Chondrocyte (in vitro differentiated cells): ENCODE measurements at regions not wholly inside any gene's neighbourhood (a gene's known extent, or its start where the extent isn't known, plus 50 kb on each side); places are given as distances from the start of the nearest gene placed in this dataset.

ENCODE experiments used
- DNase-seq: peaks from one replicate; pipeline ENCODE4 v3.0.0; 2021; ENCODE audit warnings: mixed read lengths, low spot score
- H3K27ac Mint-ChIP-seq: one replicate; pipeline ENCODE4 v1.8.0; 2021; ENCODE audit warnings: mild to moderate bottlenecking, moderate library complexity, mixed read lengths; ENCODE audit not compliant: unreplicated experiment
- H3K27me3 Mint-ChIP-seq: 2 replicates; pipeline ENCODE4 v1.8.0; 2021; ENCODE audit warnings: low read depth, mixed read lengths
- H3K36me3 Mint-ChIP-seq: 2 replicates; pipeline ENCODE4 v1.8.0; 2021; ENCODE audit warnings: low read depth, mixed read lengths
- H3K4me1 Mint-ChIP-seq: 2 replicates; pipeline ENCODE4 v1.8.0; 2021; ENCODE audit warnings: low read depth, mild to moderate bottlenecking, mixed read lengths
- H3K4me3 Mint-ChIP-seq: one replicate; pipeline ENCODE4 v1.8.0; 2021; ENCODE audit warnings: mild to moderate bottlenecking, moderate library complexity, mixed read lengths; ENCODE audit not compliant: unreplicated experiment
- H3K9me3 Mint-ChIP-seq: 2 replicates; pipeline ENCODE4 v1.8.0; 2021; ENCODE audit warnings: low read depth, mixed read lengths
- CTCF ChIP-seq: fragments of 200-600 bp; sonication (generic); IDR thresholded peaks from 2 replicates; pipeline ENCODE4 v1.5.0; 2021; ENCODE audit warnings: antibody characterized with exemption, mild to moderate bottlenecking, moderate library complexity

GRCh38 chr2:185526161-185526560 is 212.4 kb upstream of the FSIP2 start:
- no peak for TF ChIP-seq CTCF
- Mint-ChIP-seq H3K36me3 (peaks cover 9% of the 10 kb centered on the region), H3K9me3 (peaks cover 31% of the 10 kb centered on the region), H3K4me3 (no peak overlapping the region), H3K27me3 (no peaks in the 10 kb centered on the region), H3K27ac (no peak overlapping the region), H3K4me1 (no peaks in the 10 kb centered on the region)
- DNase-seq: no peak

GRCh38 chr2:185531721-185532120 is 206.9 kb upstream of the FSIP2 start:
- peaks cover 16% of the 10 kb centered on the region for H3K9me3 Mint-ChIP-seq
- no peak for TF ChIP-seq CTCF
- no peaks in the 10 kb centered on the region for H3K27me3 Mint-ChIP-seq
- no peak overlapping the region for H3K27ac Mint-ChIP-seq
- H3K4me3 Mint-ChIP-seq: no peak overlapping the region
- no peak for DNase-seq
- no peaks in the 10 kb centered on the region for H3K4me1 Mint-ChIP-seq
- peaks cover 2% of the 10 kb centered on the region for H3K36me3 Mint-ChIP-seq

- Mint-ChIP-seq H3K9me3 (peaks cover 2% of the 10 kb centered on the region), H3K4me3 (no peak overlapping the region), H3K36me3 (no peaks in the 10 kb centered on the region), H3K27me3 (no peaks in the 10 kb centered on the region), H3K27ac (no peak overlapping the region), H3K4me1 (peaks cover 3% of the 10 kb centered on the region)
- no peak for TF ChIP-seq CTCF
- DNase-seq: no peak
These were observed 200.9 kb upstream of the FSIP2 start for GRCh38 chr2:185537689-185538088.

- no peak for DNase-seq
- no peak for TF ChIP-seq CTCF
- H3K9me3 Mint-ChIP-seq: peaks cover 6% of the 10 kb centered on the region
- no peaks in the 10 kb centered on the region for H3K4me1 Mint-ChIP-seq
- H3K4me3 Mint-ChIP-seq: no peak overlapping the region
- no peaks in the 10 kb centered on the region for H3K27me3 Mint-ChIP-seq
- no peaks in the 10 kb centered on the region for H3K36me3 Mint-ChIP-seq
- no peak overlapping the region for H3K27ac Mint-ChIP-seq
These were observed 171.4 kb upstream of the FSIP2 start for GRCh38 chr2:185567196-185567595.

- TF ChIP-seq CTCF: no peak
- no peak for DNase-seq
- H3K27me3 Mint-ChIP-seq: no peaks in the 10 kb centered on the region
- H3K4me1 Mint-ChIP-seq: no peaks in the 10 kb centered on the region
- no peak overlapping the region for H3K27ac Mint-ChIP-seq
- H3K36me3 Mint-ChIP-seq: no peaks in the 10 kb centered on the region
- H3K4me3 Mint-ChIP-seq: no peak overlapping the region
- H3K9me3 Mint-ChIP-seq: peaks cover 6% of the 10 kb centered on the region
These were observed 170.7 kb upstream of the FSIP2 start for GRCh38 chr2:185567940-185568339.
